ENCODE measurements at regions not wholly inside any gene's neighbourhood (a gene's known extent, or its start where the extent isn't known, plus 50 kb on each side); places are given as distances from the start of the nearest gene placed in this dataset.
A peak's percentile ranks its signal among the peaks of the same experiment; 100 is the strongest.

- no peak overlapping the region for H4K8ac ChIP-seq (ENCODE audit: low read depth, low read length)
- WGBS (ENCODE audit: extremely low coverage, insufficient coverage, insufficient read length): no CpG with 5 or more reads among the region's 1 CpG
Observed at GRCh38 chr3:40988468-40988867, 210.8 kb upstream of the CTNNB1 start.

GRCh38 chr3:40989141-40990061 lies 209.9 kb upstream of the CTNNB1 start:
- no peak overlapping the region for H2BK120ac ChIP-seq (ENCODE audit: insufficient read depth, low read length, poor library complexity)
- peaks cover 19 to 23% of the 10 kb centered on the region in 2 experiments for H3K4me1 ChIP-seq (ENCODE audit: control insufficient read depth in 1 of 2, insufficient read depth in 2 of 2, low read length in 2 of 2)
- no peak overlapping the region for H3K4me2 ChIP-seq (ENCODE audit: low read length)
- peak overlapping the region; percentile 43 for H2BK5ac ChIP-seq (ENCODE audit: low read depth, low read length, poor library complexity)
- no peak for DNase-seq
- H3K27me3 ChIP-seq (ENCODE audit: insufficient read depth, low read length): no peaks in the 10 kb centered on the region
- no CpG with 5 or more reads among the region's 6 CpGs for WGBS (ENCODE audit: extremely low coverage, insufficient coverage, insufficient read length)
- H3K14ac ChIP-seq (ENCODE audit: low read length): peak overlapping the region; percentile 20
- H3K36me3 ChIP-seq (ENCODE audit: control insufficient read depth in 1 of 2, insufficient read depth in 2 of 2, low read length in 2 of 2): no peaks in the 10 kb centered on the region
- H3K4me3 ChIP-seq (ENCODE audit: low read depth, low read length): no peak overlapping the region
- H3K79me2 ChIP-seq (ENCODE audit: control insufficient read depth, insufficient read depth, low read length, poor library complexity): no peaks in the 10 kb centered on the region
- H3K4ac ChIP-seq (ENCODE audit: low read depth, low read length): no peak overlapping the region
- no peak overlapping the region for H3K23ac ChIP-seq (ENCODE audit: low read length)
- H3K79me1 ChIP-seq (ENCODE audit: low read length): peaks cover 15% of the 10 kb centered on the region
- no peak overlapping the region for H3K9ac ChIP-seq (ENCODE audit: low read length)
- H4K91ac ChIP-seq (ENCODE audit: low read depth, low read length): no peak overlapping the region
- peak overlapping the region; percentile 14 for H4K8ac ChIP-seq (ENCODE audit: low read depth, low read length)
- H2BK12ac ChIP-seq (ENCODE audit: low read length): peak overlapping the region; percentile 5
- H2AFZ ChIP-seq (ENCODE audit: insufficient read depth, low read length, poor library complexity): peak overlapping the region; percentile 5
- H3K27ac ChIP-seq (ENCODE audit: low read depth, low read length): peak overlapping the region; percentile 45
- no peak overlapping the region for H4K12ac ChIP-seq (ENCODE audit: low read depth, low read length)
- H3K18ac ChIP-seq (ENCODE audit: low read length): no peak overlapping the region
- peaks cover 2% of the 10 kb centered on the region for H3K9me3 ChIP-seq (ENCODE audit: insufficient read depth, low read depth, low read length)
- no peak overlapping the region for H2AK5ac ChIP-seq (ENCODE audit: low read length)

More at GRCh38 chr3:40988468-40988867, 210.8 kb upstream of the CTNNB1 start:
- no peak overlapping the region for H2AFZ ChIP-seq (ENCODE audit: insufficient read depth, low read length, poor library complexity)
- no peaks in the 10 kb centered on the region for H3K36me3 ChIP-seq (ENCODE audit: control insufficient read depth in 1 of 2, insufficient read depth in 2 of 2, low read length in 2 of 2)
- no peak overlapping the region for H2AK5ac ChIP-seq (ENCODE audit: low read length)
- no peak overlapping the region for H3K27ac ChIP-seq (ENCODE audit: low read depth, low read length)
- H2BK12ac ChIP-seq (ENCODE audit: low read length): no peak overlapping the region
- H3K4ac ChIP-seq (ENCODE audit: low read depth, low read length): no peak overlapping the region
- peak overlapping the region; percentile 79 for H2BK120ac ChIP-seq (ENCODE audit: insufficient read depth, low read length, poor library complexity)
- no peak overlapping the region for H2BK5ac ChIP-seq (ENCODE audit: low read depth, low read length, poor library complexity)
- H3K9me3 ChIP-seq (ENCODE audit: insufficient read depth, low read depth, low read length): peaks cover 2% of the 10 kb centered on the region
- H3K14ac ChIP-seq (ENCODE audit: low read length): no peak overlapping the region
- H3K4me3 ChIP-seq (ENCODE audit: low read depth, low read length): no peak overlapping the region
- no peak overlapping the region for H4K12ac ChIP-seq (ENCODE audit: low read depth, low read length)
- peaks cover 15% of the 10 kb centered on the region for H3K79me1 ChIP-seq (ENCODE audit: low read length)
- H3K4me2 ChIP-seq (ENCODE audit: low read length): no peak overlapping the region
- no peaks in the 10 kb centered on the region for H3K27me3 ChIP-seq (ENCODE audit: insufficient read depth, low read length)
- no peak overlapping the region for H4K91ac ChIP-seq (ENCODE audit: low read depth, low read length)
- no peaks in the 10 kb centered on the region for H3K79me2 ChIP-seq (ENCODE audit: control insufficient read depth, insufficient read depth, low read length, poor library complexity)
- no peak for DNase-seq
- H3K23ac ChIP-seq (ENCODE audit: low read length): no peak overlapping the region
- no peak overlapping the region for H3K9ac ChIP-seq (ENCODE audit: low read length)
- H3K18ac ChIP-seq (ENCODE audit: low read length): no peak overlapping the region
- H3K4me1 ChIP-seq (ENCODE audit: control insufficient read depth in 1 of 2, insufficient read depth in 2 of 2, low read length in 2 of 2): peaks cover 19 to 23% of the 10 kb centered on the region in 2 experiments

DNA sequence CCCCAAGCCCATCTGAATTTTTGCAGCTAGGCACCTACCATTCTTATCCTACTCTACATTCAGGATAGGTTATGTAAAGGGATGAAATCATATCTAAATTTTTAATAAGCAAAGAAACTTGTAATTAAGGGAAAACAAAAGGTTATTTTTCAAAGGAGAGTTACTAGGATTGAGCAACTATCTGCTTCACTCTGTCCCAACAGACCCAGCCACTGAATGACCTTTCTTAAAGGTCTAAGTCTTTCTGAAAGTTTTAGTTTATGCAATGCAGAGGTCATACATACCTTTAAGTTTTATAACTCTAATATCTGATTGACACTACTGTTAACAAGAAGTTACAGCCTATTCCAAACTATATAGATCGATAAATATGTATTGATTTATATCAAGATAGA lies 209.2 kb upstream of the CTNNB1 start:
- H3K4me2 ChIP-seq (ENCODE audit: low read length): no peak overlapping the region
- no CpG with 5 or more reads among the region's 1 CpG for WGBS (ENCODE audit: extremely low coverage, insufficient coverage, insufficient read length)
- H4K91ac ChIP-seq (ENCODE audit: low read depth, low read length): no peak overlapping the region
- H3K4ac ChIP-seq (ENCODE audit: low read depth, low read length): no peak overlapping the region
- no peak overlapping the region for H3K14ac ChIP-seq (ENCODE audit: low read length)
- H3K27me3 ChIP-seq (ENCODE audit: insufficient read depth, low read length): no peaks in the 10 kb centered on the region
- no peaks in the 10 kb centered on the region for H3K79me2 ChIP-seq (ENCODE audit: control insufficient read depth, insufficient read depth, low read length, poor library complexity)
- no peak overlapping the region for H4K8ac ChIP-seq (ENCODE audit: low read depth, low read length)
- no peak overlapping the region for H3K9ac ChIP-seq (ENCODE audit: low read length)
- peaks cover 18 to 19% of the 10 kb centered on the region in 2 experiments for H3K4me1 ChIP-seq (ENCODE audit: control insufficient read depth in 1 of 2, insufficient read depth in 2 of 2, low read length in 2 of 2)
- no peak overlapping the region for H4K12ac ChIP-seq (ENCODE audit: low read depth, low read length)
- no peaks in the 10 kb centered on the region for H3K36me3 ChIP-seq (ENCODE audit: control insufficient read depth in 1 of 2, insufficient read depth in 2 of 2, low read length in 2 of 2)
- H3K23ac ChIP-seq (ENCODE audit: low read length): no peak overlapping the region
- H3K79me1 ChIP-seq (ENCODE audit: low read length): peaks cover 11% of the 10 kb centered on the region
- no peak overlapping the region for H3K4me3 ChIP-seq (ENCODE audit: low read depth, low read length)
- peak overlapping the region; percentile 45 for H3K27ac ChIP-seq (ENCODE audit: low read depth, low read length)
- peak overlapping the region; percentile 43 for H2BK5ac ChIP-seq (ENCODE audit: low read depth, low read length, poor library complexity)
- no peak for DNase-seq
- H3K9me3 ChIP-seq (ENCODE audit: insufficient read depth, low read depth, low read length): peaks cover 2% of the 10 kb centered on the region
- no peak overlapping the region for H2BK12ac ChIP-seq (ENCODE audit: low read length)
- H2AK5ac ChIP-seq (ENCODE audit: low read length): no peak overlapping the region
- no peak overlapping the region for H3K18ac ChIP-seq (ENCODE audit: low read length)
- no peak overlapping the region for H2AFZ ChIP-seq (ENCODE audit: insufficient read depth, low read length, poor library complexity)
- H2BK120ac ChIP-seq (ENCODE audit: insufficient read depth, low read length, poor library complexity): no peak overlapping the region

DNA sequence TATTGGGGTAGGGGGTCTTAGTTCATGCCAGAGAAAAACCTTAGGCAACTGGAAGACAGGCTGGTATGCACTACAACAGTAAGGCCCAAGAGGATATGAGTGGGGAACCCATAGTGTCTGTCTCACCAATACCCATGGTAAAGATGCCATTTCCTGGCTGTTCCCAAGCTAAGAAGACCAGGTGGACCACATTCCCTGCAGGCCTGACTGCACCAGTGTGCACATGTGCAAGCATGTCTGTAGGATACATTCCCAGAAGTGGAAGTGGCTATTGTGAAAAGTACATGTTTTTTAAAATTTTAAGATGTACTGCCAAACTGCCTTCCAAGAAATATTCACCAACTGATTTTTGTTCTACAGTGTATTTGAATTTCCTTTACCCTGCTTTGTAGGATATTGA lies 207.3 kb upstream of the CTNNB1 start:
- H2BK12ac ChIP-seq (ENCODE audit: low read length): no peak overlapping the region

More for the DNA sequence above, 207.3 kb upstream of the CTNNB1 start:
- H3K23ac ChIP-seq (ENCODE audit: low read length): no peak overlapping the region
- peak; percentile 72 to 87 for DNase-seq
- no peak overlapping the region for H4K8ac ChIP-seq (ENCODE audit: low read depth, low read length)
- H3K4me1 ChIP-seq (ENCODE audit: control insufficient read depth in 1 of 2, insufficient read depth in 2 of 2, low read length in 2 of 2): peaks cover 11 to 18% of the 10 kb centered on the region in 2 experiments
- H3K14ac ChIP-seq (ENCODE audit: low read length): no peak overlapping the region
- H3K79me2 ChIP-seq (ENCODE audit: control insufficient read depth, insufficient read depth, low read length, poor library complexity): no peaks in the 10 kb centered on the region
- no peak overlapping the region for H2BK5ac ChIP-seq (ENCODE audit: low read depth, low read length, poor library complexity)
- H3K9ac ChIP-seq (ENCODE audit: low read length): no peak overlapping the region
- peaks cover 9% of the 10 kb centered on the region for H3K79me1 ChIP-seq (ENCODE audit: low read length)
- H2BK120ac ChIP-seq (ENCODE audit: insufficient read depth, low read length, poor library complexity): peak overlapping the region; percentile 11
- H3K27ac ChIP-seq (ENCODE audit: low read depth, low read length): no peak overlapping the region
- no peak overlapping the region for H3K18ac ChIP-seq (ENCODE audit: low read length)
- peak overlapping the region; percentile 53 for H2AK5ac ChIP-seq (ENCODE audit: low read length)
- no peak overlapping the region for H4K91ac ChIP-seq (ENCODE audit: low read depth, low read length)
- H3K4me3 ChIP-seq (ENCODE audit: low read depth, low read length): no peak overlapping the region
- no peaks in the 10 kb centered on the region for H3K27me3 ChIP-seq (ENCODE audit: insufficient read depth, low read length)
- H3K9me3 ChIP-seq (ENCODE audit: insufficient read depth, low read depth, low read length): peaks cover 2% of the 10 kb centered on the region
- no peaks in the 10 kb centered on the region for H3K36me3 ChIP-seq (ENCODE audit: control insufficient read depth in 1 of 2, insufficient read depth in 2 of 2, low read length in 2 of 2)
- H4K12ac ChIP-seq (ENCODE audit: low read depth, low read length): no peak overlapping the region
- no peak overlapping the region for H3K4me2 ChIP-seq (ENCODE audit: low read length)
- H2AFZ ChIP-seq (ENCODE audit: insufficient read depth, low read length, poor library complexity): no peak overlapping the region
- H3K4ac ChIP-seq (ENCODE audit: low read depth, low read length): no peak overlapping the region

All from trophoblast cell (in vitro differentiated cells and primary cell).